ENCODE measurements at regions not wholly inside any gene's neighbourhood (a gene's known extent, or its start where the extent isn't known, plus 50 kb on each side); places are given as distances from the start of the nearest gene placed in this dataset.
"Not testable (repeated sequence)": the region's sequence is repeated elsewhere in the genome, so short reads cannot be mapped to it uniquely, and the experiment has no call there.

- Histone ChIP-seq H3K27ac (ENCODE audit: low read depth, low read length) (no peak overlapping the region), H3K9me3 (ENCODE audit: insufficient read depth, low read depth, low read length) (peaks cover 44% of the 10 kb centered on the region), H3K9ac (ENCODE audit: low read depth, low read length) (no peak overlapping the region), H3K4me1 (ENCODE audit: insufficient read depth, low read length) (no peaks in the 10 kb centered on the region), H3K27me3 (ENCODE audit: insufficient read depth, low read length) (no peaks in the 10 kb centered on the region), H3K4me3 (ENCODE audit: low read length) (no peak overlapping the region), H3K36me3 (ENCODE audit: insufficient read depth, low read length) (no peaks in the 10 kb centered on the region)
- 93% methylated on average over 5 of the region's 6 CpGs for WGBS
These were observed 110.0 kb upstream of the TRIM24 start for GRCh38 chr7:138349841-138350700.

DNA sequence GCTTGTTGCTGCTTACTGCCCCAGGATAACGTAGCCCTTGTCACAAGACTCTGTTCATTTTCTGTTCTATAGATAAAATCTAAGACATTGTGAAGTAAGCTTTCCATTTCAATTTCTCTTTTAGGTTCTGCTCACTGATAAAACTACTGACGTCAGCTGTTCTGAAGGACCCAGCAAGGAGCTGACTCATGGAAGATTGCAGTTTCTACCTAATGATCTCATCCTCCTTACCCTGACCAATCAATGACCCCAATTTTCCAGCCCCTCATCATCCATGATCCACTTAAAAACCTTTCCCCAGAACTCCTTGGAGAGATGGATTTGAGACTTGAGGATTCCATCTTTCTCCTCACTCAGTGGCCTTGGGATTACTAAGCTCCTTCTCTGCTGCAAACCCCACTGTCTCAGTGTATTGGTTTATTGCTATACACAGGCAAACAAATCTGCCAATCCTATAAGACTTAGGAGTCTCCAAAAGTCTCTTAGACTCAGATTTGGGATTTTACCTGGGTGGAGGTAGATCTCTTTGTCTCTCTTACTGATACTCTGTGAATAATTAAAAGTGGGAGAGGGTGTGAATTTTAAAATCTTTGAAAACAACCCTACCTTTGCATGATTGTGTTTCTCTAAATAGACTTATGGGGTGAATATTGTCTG lies 109.2 kb upstream of the TRIM24 start:
- Histone ChIP-seq H3K27me3 (ENCODE audit: insufficient read depth, low read length) (no peaks in the 10 kb centered on the region), H3K27ac (ENCODE audit: low read depth, low read length) (no peak overlapping the region), H3K9ac (ENCODE audit: low read depth, low read length) (no peak overlapping the region), H3K4me3 (ENCODE audit: low read length) (no peak overlapping the region), H3K36me3 (ENCODE audit: insufficient read depth, low read length) (no peaks in the 10 kb centered on the region), H3K4me1 (ENCODE audit: insufficient read depth, low read length) (no peaks in the 10 kb centered on the region), H3K9me3 (ENCODE audit: insufficient read depth, low read depth, low read length) (peaks cover 36% of the 10 kb centered on the region)
- WGBS, result 93% methylated on average over 2 of the region's 2 CpGs

GRCh38 chr7:138352570-138353461 lies 107.2 kb upstream of the TRIM24 start:
- no peak overlapping the region for H3K4me3 ChIP-seq (ENCODE audit: low read length)
- no peaks in the 10 kb centered on the region for H3K4me1 ChIP-seq (ENCODE audit: insufficient read depth, low read length)
- WGBS, result 92% methylated on average over 10 of the region's 10 CpGs
- peaks cover 21% of the 10 kb centered on the region for H3K9me3 ChIP-seq (ENCODE audit: insufficient read depth, low read depth, low read length)
- no peak overlapping the region for H3K9ac ChIP-seq (ENCODE audit: low read depth, low read length)
- H3K36me3 ChIP-seq (ENCODE audit: insufficient read depth, low read length), result no peaks in the 10 kb centered on the region
- no peak overlapping the region for H3K27ac ChIP-seq (ENCODE audit: low read depth, low read length)
- no peaks in the 10 kb centered on the region for H3K27me3 ChIP-seq (ENCODE audit: insufficient read depth, low read length)

DNA sequence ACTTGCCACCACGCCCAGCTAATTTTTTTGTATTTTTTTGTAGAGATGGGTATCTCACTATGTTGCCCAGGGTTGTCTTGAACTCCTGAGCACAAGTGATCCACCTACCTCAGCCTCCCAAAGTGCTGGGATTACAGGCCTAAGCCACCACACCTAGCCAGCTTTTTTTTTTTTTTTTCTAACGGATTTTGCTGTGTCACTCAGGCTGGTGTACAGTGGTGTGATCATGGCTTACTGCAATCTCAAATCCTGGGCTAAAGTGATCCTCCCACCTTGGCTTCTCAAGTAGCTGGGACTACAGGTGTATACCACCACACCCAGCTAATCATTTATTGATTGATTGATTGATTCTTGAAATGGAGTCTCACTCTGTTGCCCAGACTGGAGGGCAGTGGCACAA lies 106.0 kb upstream of the TRIM24 start:
- no peak overlapping the region for H3K9ac ChIP-seq (ENCODE audit: low read depth, low read length)
- H3K27ac ChIP-seq (ENCODE audit: low read depth, low read length), result no peak overlapping the region
- no peaks in the 10 kb centered on the region for H3K27me3 ChIP-seq (ENCODE audit: insufficient read depth, low read length)
- H3K4me3 ChIP-seq (ENCODE audit: low read length), result no peak overlapping the region
- no peaks in the 10 kb centered on the region for H3K36me3 ChIP-seq (ENCODE audit: insufficient read depth, low read length)
- no peaks in the 10 kb centered on the region for H3K4me1 ChIP-seq (ENCODE audit: insufficient read depth, low read length)
- WGBS, result 100% methylated on average over 1 of the region's 2 CpGs
- peaks cover 17% of the 10 kb centered on the region for H3K9me3 ChIP-seq (ENCODE audit: insufficient read depth, low read depth, low read length)

GRCh38 chr7:138355254-138355653 lies 104.8 kb upstream of the TRIM24 start:
- Histone ChIP-seq H3K27me3 (ENCODE audit: insufficient read depth, low read length) (no peaks in the 10 kb centered on the region), H3K36me3 (ENCODE audit: insufficient read depth, low read length) (no peaks in the 10 kb centered on the region), H3K4me3 (ENCODE audit: low read length) (no peak overlapping the region), H3K9me3 (ENCODE audit: insufficient read depth, low read depth, low read length) (peaks cover 12% of the 10 kb centered on the region), H3K27ac (ENCODE audit: low read depth, low read length) (no peak overlapping the region), H3K4me1 (ENCODE audit: insufficient read depth, low read length) (no peaks in the 10 kb centered on the region), H3K9ac (ENCODE audit: low read depth, low read length) (no peak overlapping the region)
- 98% methylated on average over 3 of the region's 3 CpGs for WGBS

DNA sequence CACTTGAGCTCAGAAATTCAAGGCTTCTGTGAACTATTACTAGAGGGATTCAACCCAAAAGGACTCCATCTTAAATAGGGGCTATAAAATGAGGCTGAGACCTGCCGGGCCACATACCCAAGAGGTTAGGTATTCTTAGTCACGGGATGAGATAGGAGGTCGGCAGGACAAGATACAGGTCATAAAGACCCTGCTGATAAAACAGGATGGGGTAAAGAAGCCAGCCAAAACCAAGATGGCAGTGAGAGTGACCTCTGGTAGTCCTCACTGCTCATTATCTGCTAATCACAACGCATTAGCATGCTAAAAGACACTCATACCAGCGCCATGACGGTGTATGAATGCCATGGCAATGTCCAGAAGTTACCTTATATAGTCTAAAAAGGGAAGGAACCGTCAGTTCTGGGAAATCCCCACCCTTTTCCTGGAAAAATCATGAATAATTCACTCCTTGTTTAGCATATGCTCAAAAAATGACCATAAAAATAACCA lies 101.2 kb upstream of the TRIM24 start:
- Histone ChIP-seq H3K4me1 (ENCODE audit: insufficient read depth, low read length) (no peaks in the 10 kb centered on the region), H3K36me3 (ENCODE audit: insufficient read depth, low read length) (no peaks in the 10 kb centered on the region), H3K9me3 (ENCODE audit: insufficient read depth, low read depth, low read length) (no peaks in the 10 kb centered on the region), H3K9ac (ENCODE audit: low read depth, low read length) (no peak overlapping the region), H3K4me3 (ENCODE audit: low read length) (no peak overlapping the region), H3K27ac (ENCODE audit: low read depth, low read length) (no peak overlapping the region), H3K27me3 (ENCODE audit: insufficient read depth, low read length) (no peaks in the 10 kb centered on the region)
- WGBS, result 92% methylated on average over 7 of the region's 7 CpGs

DNA sequence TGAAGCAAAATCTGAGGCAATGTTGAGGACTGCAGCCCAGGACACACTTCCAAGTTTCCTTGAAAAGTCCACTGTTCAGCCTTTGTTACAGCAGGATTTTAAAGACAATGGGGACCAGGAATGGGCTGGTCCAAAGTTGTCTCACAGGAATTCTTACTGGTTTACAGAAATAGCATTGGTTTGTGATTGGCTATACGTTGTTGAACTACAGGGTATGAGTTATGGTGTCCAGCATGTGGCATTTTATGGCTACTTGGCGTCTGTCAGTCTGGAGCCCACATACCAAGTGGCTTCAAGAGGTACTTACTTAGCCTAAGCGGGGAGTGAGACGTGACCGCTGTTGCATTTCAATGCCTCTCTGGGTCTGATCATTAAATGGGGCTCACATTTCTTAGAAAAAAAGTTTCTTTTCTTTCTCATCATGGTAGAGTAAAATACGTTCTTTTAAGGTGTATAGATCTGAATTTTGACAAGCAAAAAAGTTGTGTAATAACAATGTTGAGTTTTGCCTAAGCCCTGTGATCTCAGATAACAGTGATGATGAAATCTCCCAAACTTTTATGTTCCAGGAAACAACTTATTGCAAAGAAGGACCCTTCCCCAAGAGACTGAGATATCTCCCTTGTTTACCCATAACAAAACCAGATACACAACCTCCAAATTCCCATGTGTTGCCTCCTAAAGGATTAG lies 100.0 kb upstream of the TRIM24 start:
- WGBS, result 91% methylated on average over 6 of the region's 6 CpGs
- Histone ChIP-seq H3K27ac (ENCODE audit: low read depth, low read length) (no peak overlapping the region), H3K4me1 (ENCODE audit: insufficient read depth, low read length) (no peaks in the 10 kb centered on the region), H3K4me3 (ENCODE audit: low read length) (no peak overlapping the region), H3K9me3 (ENCODE audit: insufficient read depth, low read depth, low read length) (no peaks in the 10 kb centered on the region), H3K27me3 (ENCODE audit: insufficient read depth, low read length) (no peaks in the 10 kb centered on the region), H3K9ac (ENCODE audit: low read depth, low read length) (no peak overlapping the region), H3K36me3 (ENCODE audit: insufficient read depth, low read length) (no peaks in the 10 kb centered on the region)

GRCh38 chr7:138363721-138364120 lies 96.3 kb upstream of the TRIM24 start:
- H3K27ac ChIP-seq (ENCODE audit: low read depth, low read length), result no peak overlapping the region
- no peak overlapping the region for H3K9ac ChIP-seq (ENCODE audit: low read depth, low read length)
- H3K9me3 ChIP-seq (ENCODE audit: insufficient read depth, low read depth, low read length), result peaks cover 10% of the 10 kb centered on the region; the same call in 1 of the 2 replicates
- H3K4me3 ChIP-seq (ENCODE audit: low read length), result no peak overlapping the region
- no peaks in the 10 kb centered on the region for H3K4me1 ChIP-seq (ENCODE audit: insufficient read depth, low read length)
- WGBS, result 92% methylated on average over 2 of the region's 2 CpGs
- no peaks in the 10 kb centered on the region for H3K27me3 ChIP-seq (ENCODE audit: insufficient read depth, low read length)
- H3K36me3 ChIP-seq (ENCODE audit: insufficient read depth, low read length), result no peaks in the 10 kb centered on the region

- WGBS, result 93% methylated on average over 2 of the region's 2 CpGs
- not testable (repeated sequence) for H3K27ac ChIP-seq (ENCODE audit: low read depth, low read length); H3K4me3 ChIP-seq (ENCODE audit: low read length); H3K36me3 ChIP-seq (ENCODE audit: insufficient read depth, low read length); H3K4me1 ChIP-seq (ENCODE audit: insufficient read depth, low read length); H3K27me3 ChIP-seq (ENCODE audit: insufficient read depth, low read length); H3K9ac ChIP-seq (ENCODE audit: low read depth, low read length)
- peaks cover 23% of the 10 kb centered on the region for H3K9me3 ChIP-seq (ENCODE audit: insufficient read depth, low read depth, low read length)
These were observed 93.9 kb upstream of the TRIM24 start for GRCh38 chr7:138366137-138366536.

DNA sequence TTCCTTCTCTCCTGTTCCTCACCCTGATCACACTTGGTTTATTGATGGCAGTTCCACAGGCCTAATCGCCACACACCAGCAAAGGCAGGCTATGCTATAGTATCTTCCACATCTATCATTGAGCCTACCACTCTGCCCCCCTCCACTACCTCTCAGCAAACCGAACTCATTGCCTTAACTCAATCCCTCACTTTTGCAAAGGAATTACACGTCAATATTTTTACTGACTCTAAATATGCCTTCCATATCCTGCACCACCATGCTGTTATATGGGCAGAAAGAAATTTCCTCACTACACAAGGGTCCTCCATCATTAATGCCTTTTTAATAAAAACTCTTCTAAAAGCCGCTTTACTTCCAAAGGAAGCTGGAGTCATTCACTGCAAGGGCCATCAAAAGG lies 93.4 kb upstream of the TRIM24 start:
- not testable (repeated sequence) for H3K4me1 ChIP-seq (ENCODE audit: insufficient read depth, low read length); H3K27ac ChIP-seq (ENCODE audit: low read depth, low read length); H3K36me3 ChIP-seq (ENCODE audit: insufficient read depth, low read length); H3K4me3 ChIP-seq (ENCODE audit: low read length); H3K27me3 ChIP-seq (ENCODE audit: insufficient read depth, low read length); H3K9ac ChIP-seq (ENCODE audit: low read depth, low read length)
- H3K9me3 ChIP-seq (ENCODE audit: insufficient read depth, low read depth, low read length), result peaks cover 23% of the 10 kb centered on the region
- 95% methylated on average over 4 of the region's 4 CpGs for WGBS
